B cell (primary cell): ENCODE measurements at regions not wholly inside any gene's neighbourhood (a gene's known extent, or its start where the extent isn't known, plus 50 kb on each side); places are given as distances from the start of the nearest gene placed in this dataset.

Experiments used
- ATAC-seq: fragments of 200-7000 bp; cut with Tn5 transposase; one replicate; pipeline ENCODE4 v1.10.0; 2021; ENCODE audit warnings: low read depth, mild to moderate bottlenecking, moderate number of reproducible peaks, moderate library complexity
- CTCF ChIA-PET: fragments of 350-600 bp; sonication (Branson Sonifier 250); formaldehyde crosslinking; loops from one replicate; lab custom pipeline; 2021; ENCODE audit warnings: antibody characterized with exemption, inconsistent platforms; lab: Charles Lee
- POLR2A ChIA-PET: fragments of 350-600 bp; sonication (Branson Sonifier 250); formaldehyde crosslinking; loops from one replicate; lab custom pipeline; 2021; ENCODE audit warnings: antibody characterized with exemption; lab: Charles Lee
- DNase-seq: peaks from one replicate; pipeline ENCODE4 v3.0.0; 2013
- H2AFZ ChIP-seq: 2 replicates; pipeline ENCODE4 v1.6.1; 2012; ENCODE audit warnings: mild to moderate bottlenecking, low read depth, low read length; ENCODE audit not compliant: insufficient read depth, poor library complexity, severe bottlenecking
- H3K27ac ChIP-seq, 2 donors: 1 replicate in 1 of 2; 2 replicates in 1 of 2; pipeline ENCODE4 v1.5.1; 2012 to 2013; ENCODE audit warnings: low read length in 2 of 2, mild to moderate bottlenecking in 2 of 2, moderate library complexity in 1 of 2
- H3K27me3 ChIP-seq, 4 experiments: fragments of 200-600 bp in 1 of 4; sonication (generic) in 1 of 4; replicated peaks in 1 of 4; 1 replicate in 2 of 4; 2 replicates in 2 of 4; pipeline versions ENCODE4 v1.6.1 to v1.7.0; 2013 to 2016; ENCODE audit warnings: low read length in 3 of 4, mild to moderate bottlenecking in 2 of 4, mixed read lengths in 1 of 4, moderate library complexity in 1 of 4; ENCODE audit not compliant: insufficient read depth in 4 of 4, control insufficient read depth in 3 of 4; ENCODE audit errors: control extremely low read depth in 1 of 4
- H3K36me3 ChIP-seq, 2 experiments: replicated peaks in 1 of 2; 1 replicate in 1 of 2; 2 replicates in 1 of 2; pipeline versions ENCODE4 v1.6.1 to v1.7.1; 2013; ENCODE audit warnings: low read length in 1 of 2; ENCODE audit not compliant: insufficient read depth in 2 of 2, control insufficient read depth in 1 of 2; ENCODE audit errors: control extremely low read depth in 1 of 2, extremely low read depth in 1 of 2
- H3K4me1 ChIP-seq, 2 donors: fragments of 200-600 bp in 1 of 2; sonication (generic) in 1 of 2; 1 replicate in 1 of 2; 2 replicates in 1 of 2; pipeline versions ENCODE4 v1.5.1 to v1.6.1; 2013 to 2017; ENCODE audit warnings: low read length in 2 of 2; ENCODE audit not compliant: control insufficient read depth in 2 of 2, insufficient read depth in 2 of 2
- H3K4me2 ChIP-seq: replicated peaks from 2 replicates; pipeline ENCODE3; 2012; ENCODE audit warnings: mild to moderate bottlenecking, low read depth, low read length; ENCODE audit not compliant: poor library complexity, severe bottlenecking
- H3K4me3 ChIP-seq, 5 experiments: fragments of 200-600 bp in 1 of 5; sonication (generic) in 1 of 5; 1 replicate in 3 of 5; 2 replicates in 2 of 5; pipeline versions ENCODE4 v1.5.1 to v1.7.0; 2011 to 2016; ENCODE audit warnings: low read length in 4 of 5, mild to moderate bottlenecking in 4 of 5, low read depth in 2 of 5, control low read depth in 1 of 5, moderate library complexity in 1 of 5; ENCODE audit not compliant: insufficient read depth in 1 of 5; ENCODE audit errors: control extremely low read depth in 1 of 5, extremely low read depth in 1 of 5
- H3K79me2 ChIP-seq: fragments of 200-600 bp; sonication (generic); one replicate; pipeline ENCODE4 v1.6.0; 2016; ENCODE audit warnings: low read length; ENCODE audit not compliant: control insufficient read depth, insufficient read depth
- H3K9ac ChIP-seq: fragments of 200-600 bp; sonication (generic); 2 replicates; pipeline ENCODE4 v1.6.1; 2017; ENCODE audit warnings: mild to moderate bottlenecking, low read length, moderate library complexity
- H3K9me3 ChIP-seq, 3 donors: one replicate each; pipeline versions ENCODE4 v1.6.1 to v1.7.1; 2013; ENCODE audit warnings: low read length in 2 of 3; ENCODE audit not compliant: control insufficient read depth in 2 of 3, insufficient read depth in 1 of 3; ENCODE audit errors: control extremely low read depth in 1 of 3
- H4K20me1 ChIP-seq: 2 replicates; pipeline ENCODE4 v1.6.0; 2012; ENCODE audit warnings: mild to moderate bottlenecking, low read length; ENCODE audit not compliant: insufficient read depth, control insufficient read depth, poor library complexity, severe bottlenecking
- H3K27ac Mint-ChIP-seq: one replicate; pipeline ENCODE4 v1.8.0; 2021; ENCODE audit warnings: mixed read lengths
- H3K27me3 Mint-ChIP-seq: one replicate; pipeline ENCODE4 v1.8.0; 2021; ENCODE audit warnings: mixed read lengths
- H3K4me1 Mint-ChIP-seq: one replicate; pipeline ENCODE4 v1.8.0; 2021; ENCODE audit warnings: mixed read lengths
- H3K4me3 Mint-ChIP-seq: one replicate; pipeline ENCODE4 v1.8.0; 2021; ENCODE audit warnings: mixed read lengths
- H3K9me3 Mint-ChIP-seq: one replicate; pipeline ENCODE4 v1.8.0; 2022; ENCODE audit warnings: mixed read lengths; ENCODE audit not compliant: insufficient read depth
- EZH2 ChIP-seq: IDR thresholded peaks from 2 replicates; pipeline ENCODE4 v1.6.1; 2012; ENCODE audit warnings: borderline replicate concordance, low read depth, mild to moderate bottlenecking, moderate library complexity, low read length; ENCODE audit not compliant: insufficient read depth, poor library complexity, severe bottlenecking
- WGBS: methylation state at CpG from one replicate; pipeline ENCODE4 v1.1.5; 2013; ENCODE audit warnings: missing lambda C conversion rate; ENCODE audit not compliant: insufficient coverage; 5-methylcytosine and 5-hydroxymethylcytosine counted together
- intact Hi-C: fragments of 100-400 bp; cut with micrococcal nuclease; formaldehyde crosslinking; loops from one replicate; pipeline ENCODE4 v1.10.0; 2022
- TF ChIP-seq, protein P1 (sequence below): fragments of 200-600 bp; IDR thresholded peaks from one replicate; pipeline ENCODE4 v1.8.0; 2022; ENCODE audit warnings: antibody characterized with exemption, mild to moderate bottlenecking

DNA sequence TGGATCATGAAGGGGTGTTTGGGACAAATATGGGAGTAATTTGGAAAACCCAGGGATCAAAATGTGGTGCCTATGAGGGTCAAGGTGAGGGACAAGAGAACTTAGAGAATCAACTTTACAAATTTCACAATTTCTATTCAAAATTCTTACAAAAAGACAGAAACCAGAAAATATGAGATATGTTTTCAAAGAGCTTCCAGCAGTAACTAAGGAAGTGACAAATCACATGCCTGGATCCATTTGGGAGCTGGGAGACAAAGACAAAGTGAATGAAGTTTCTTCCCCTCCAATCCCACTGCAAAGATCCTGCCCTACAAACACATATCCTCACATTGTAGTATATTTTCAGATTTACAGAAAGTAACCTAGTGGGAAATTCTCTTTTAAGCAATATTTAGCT, 235.0 kb upstream of the VLDLR start:
- TF ChIP-seq, protein P1, sequence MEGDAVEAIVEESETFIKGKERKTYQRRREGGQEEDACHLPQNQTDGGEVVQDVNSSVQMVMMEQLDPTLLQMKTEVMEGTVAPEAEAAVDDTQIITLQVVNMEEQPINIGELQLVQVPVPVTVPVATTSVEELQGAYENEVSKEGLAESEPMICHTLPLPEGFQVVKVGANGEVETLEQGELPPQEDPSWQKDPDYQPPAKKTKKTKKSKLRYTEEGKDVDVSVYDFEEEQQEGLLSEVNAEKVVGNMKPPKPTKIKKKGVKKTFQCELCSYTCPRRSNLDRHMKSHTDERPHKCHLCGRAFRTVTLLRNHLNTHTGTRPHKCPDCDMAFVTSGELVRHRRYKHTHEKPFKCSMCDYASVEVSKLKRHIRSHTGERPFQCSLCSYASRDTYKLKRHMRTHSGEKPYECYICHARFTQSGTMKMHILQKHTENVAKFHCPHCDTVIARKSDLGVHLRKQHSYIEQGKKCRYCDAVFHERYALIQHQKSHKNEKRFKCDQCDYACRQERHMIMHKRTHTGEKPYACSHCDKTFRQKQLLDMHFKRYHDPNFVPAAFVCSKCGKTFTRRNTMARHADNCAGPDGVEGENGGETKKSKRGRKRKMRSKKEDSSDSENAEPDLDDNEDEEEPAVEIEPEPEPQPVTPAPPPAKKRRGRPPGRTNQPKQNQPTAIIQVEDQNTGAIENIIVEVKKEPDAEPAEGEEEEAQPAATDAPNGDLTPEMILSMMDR = no peak
- TF ChIP-seq EZH2 = no peak
- Histone ChIP-seq H3K4me1 (no peaks in the 10 kb centered on the region), H3K27me3 (no peaks in the 10 kb centered on the region), H3K79me2 (no peaks in the 10 kb centered on the region), H3K4me3 (no peak overlapping the region), H4K20me1 (no peaks in the 10 kb centered on the region), H3K27ac (no peak overlapping the region), H3K4me2 (no peak overlapping the region), H3K9me3 (no peaks in the 10 kb centered on the region), H3K36me3 (no peaks in the 10 kb centered on the region), H3K9ac (no peak overlapping the region), H2AFZ (no peak overlapping the region)
- no peak for ATAC-seq
- no peak for DNase-seq
- no peak overlapping the region for H3K27ac Mint-ChIP-seq
- intact Hi-C loops = no loop called here
- peaks cover 13% of the 10 kb centered on the region for H3K27me3 Mint-ChIP-seq
- H3K9me3 Mint-ChIP-seq = no peaks in the 10 kb centered on the region
- H3K4me3 Mint-ChIP-seq = no peak overlapping the region
- CTCF ChIA-PET = no interaction called here
- POLR2A ChIA-PET = no interaction called here
- H3K4me1 Mint-ChIP-seq = no peaks in the 10 kb centered on the region

DNA sequence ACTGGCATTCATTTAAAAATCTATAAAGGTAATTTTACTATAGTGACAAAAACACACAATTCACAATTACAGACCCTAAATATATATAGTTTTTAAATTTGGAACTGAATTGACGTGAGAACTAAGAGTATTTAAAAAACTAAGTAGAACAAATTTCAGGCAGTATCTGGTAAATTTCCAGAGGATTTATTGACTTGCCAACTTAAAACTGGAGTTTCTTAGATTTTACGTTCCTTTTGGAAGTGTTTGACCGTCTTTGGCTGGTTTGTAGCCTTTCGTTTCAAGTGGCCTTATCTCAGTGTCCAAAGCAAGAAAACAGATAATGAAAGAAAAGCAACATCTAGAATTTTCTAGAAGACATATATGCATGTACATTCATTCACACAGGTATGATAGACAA, 234.4 kb upstream of the VLDLR start:
- Histone ChIP-seq H3K27ac (no peak overlapping the region), H3K79me2 (no peaks in the 10 kb centered on the region), H3K36me3 (no peaks in the 10 kb centered on the region), H2AFZ (no peak overlapping the region), H3K4me2 (no peak overlapping the region), H3K27me3 (no peaks in the 10 kb centered on the region), H3K9me3 (no peaks in the 10 kb centered on the region), H3K4me1 (no peaks in the 10 kb centered on the region), H4K20me1 (no peaks in the 10 kb centered on the region), H3K4me3 (no peak overlapping the region), H3K9ac (no peak overlapping the region)
- WGBS = no CpG with 5 or more reads among the region's 4 CpGs
- Mint-ChIP-seq H3K27ac (no peak overlapping the region), H3K9me3 (no peaks in the 10 kb centered on the region), H3K4me3 (no peak overlapping the region), H3K4me1 (no peaks in the 10 kb centered on the region), H3K27me3 (peaks cover 11% of the 10 kb centered on the region)
- intact Hi-C loops = no loop called here
- CTCF ChIA-PET = no interaction called here
- ATAC-seq (no peak), DNase-seq (no peak)
- POLR2A ChIA-PET = no interaction called here
- no peak for TF ChIP-seq EZH2
- TF ChIP-seq, protein P1 = no peak
